Activated T-cell treated with anti-CD3 and anti-CD28 coated beads, Interleukin-2, amount 50 U/mL, for 72 hours (primary cell): ENCODE measurements at regions not wholly inside any gene's neighbourhood (a gene's known extent, or its start where the extent isn't known, plus 50 kb on each side); places are given as distances from the start of the nearest gene placed in this dataset.

Source experiments
- ATAC-seq, 2 donors: fragments of 150-1000 bp; cut with Tn5 transposase; replicated peaks in 1 of 2; 2 replicates each; pipeline ENCODE4 v1.10.0; 2021; ENCODE audit warnings: moderate library complexity in 2 of 2, mild to moderate bottlenecking in 1 of 2
- DNase-seq, 2 donors: peaks; one replicate each; pipeline ENCODE4 v3.0.0; 2021 to 2022; ENCODE audit warnings: mixed read lengths in 1 of 2
- H3K27ac Mint-ChIP-seq: one replicate; pipeline ENCODE4 v1.8.0; 2022; ENCODE audit warnings: mild to moderate bottlenecking, moderate library complexity, mixed read lengths
- H3K27me3 Mint-ChIP-seq: one replicate; pipeline ENCODE4 v1.8.0; 2022; ENCODE audit warnings: low read depth, mixed read lengths
- H3K36me3 Mint-ChIP-seq, 2 donors: one replicate each; pipeline ENCODE4 v1.8.0; 2022; ENCODE audit warnings: mixed read lengths in 2 of 2, mild to moderate bottlenecking in 1 of 2; ENCODE audit not compliant: insufficient read depth in 2 of 2
- H3K4me1 Mint-ChIP-seq: one replicate; pipeline ENCODE4 v1.8.0; 2022; ENCODE audit warnings: low read depth, mixed read lengths
- H3K4me3 Mint-ChIP-seq, 2 donors: one replicate each; pipeline ENCODE4 v1.8.0; 2022; ENCODE audit warnings: mild to moderate bottlenecking in 2 of 2, mixed read lengths in 2 of 2, moderate library complexity in 2 of 2
- H3K9me3 Mint-ChIP-seq, 2 donors: one replicate each; pipeline ENCODE4 v1.8.0; 2022; ENCODE audit warnings: mixed read lengths in 2 of 2

DNA sequence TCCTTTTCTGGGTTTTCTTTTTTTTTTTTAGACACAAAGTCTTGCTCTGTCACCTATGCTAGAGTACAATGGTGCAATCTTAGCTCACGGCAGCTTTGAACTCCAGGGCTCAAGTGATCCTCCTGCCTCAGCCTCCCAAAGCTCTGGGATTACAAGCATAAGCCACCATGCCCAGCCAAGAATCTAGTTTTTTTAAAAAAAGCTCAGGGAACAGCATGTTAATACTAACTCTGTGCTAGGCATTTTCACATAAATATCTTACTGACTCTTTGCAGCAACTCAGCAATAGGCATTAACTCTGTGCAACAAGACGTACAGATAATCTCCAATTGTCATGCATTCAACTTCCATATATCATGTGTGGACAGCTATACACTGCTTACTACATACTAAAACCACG lies 97.4 kb downstream of the LLPH start:
- Mint-ChIP-seq H3K27ac (no peak overlapping the region), H3K36me3 (no peaks in the 10 kb centered on the region), H3K27me3 (peaks cover 36% of the 10 kb centered on the region), H3K9me3 (no peaks in the 10 kb centered on the region), H3K4me3 (no peak overlapping the region), H3K4me1 (no peaks in the 10 kb centered on the region)
- no peak for ATAC-seq
- no peak for DNase-seq

DNA sequence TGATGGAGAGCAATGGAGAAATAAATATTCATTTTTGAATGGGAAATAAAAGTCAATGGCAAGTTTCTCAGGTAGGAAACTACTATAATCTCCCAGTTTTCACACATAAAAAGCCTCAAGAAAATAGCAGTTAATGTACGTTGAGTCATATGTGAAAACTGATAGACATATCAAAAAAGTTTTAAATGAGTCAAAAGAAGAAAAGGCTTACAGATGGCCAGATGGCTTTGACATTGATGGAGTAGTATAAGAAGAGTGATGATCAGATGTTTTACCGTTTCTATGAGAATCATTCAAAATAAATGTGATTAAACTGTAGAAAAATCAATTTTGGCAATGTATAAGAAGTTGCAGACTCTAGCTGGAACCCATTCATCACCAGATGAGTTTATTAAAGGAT lies 97.8 kb downstream of the LLPH start:
- Mint-ChIP-seq H3K27ac (no peak overlapping the region), H3K4me3 (no peak overlapping the region), H3K27me3 (peaks cover 36% of the 10 kb centered on the region), H3K4me1 (no peaks in the 10 kb centered on the region), H3K9me3 (no peaks in the 10 kb centered on the region), H3K36me3 (no peaks in the 10 kb centered on the region)
- DNase-seq (no peak), ATAC-seq (no peak)

DNA sequence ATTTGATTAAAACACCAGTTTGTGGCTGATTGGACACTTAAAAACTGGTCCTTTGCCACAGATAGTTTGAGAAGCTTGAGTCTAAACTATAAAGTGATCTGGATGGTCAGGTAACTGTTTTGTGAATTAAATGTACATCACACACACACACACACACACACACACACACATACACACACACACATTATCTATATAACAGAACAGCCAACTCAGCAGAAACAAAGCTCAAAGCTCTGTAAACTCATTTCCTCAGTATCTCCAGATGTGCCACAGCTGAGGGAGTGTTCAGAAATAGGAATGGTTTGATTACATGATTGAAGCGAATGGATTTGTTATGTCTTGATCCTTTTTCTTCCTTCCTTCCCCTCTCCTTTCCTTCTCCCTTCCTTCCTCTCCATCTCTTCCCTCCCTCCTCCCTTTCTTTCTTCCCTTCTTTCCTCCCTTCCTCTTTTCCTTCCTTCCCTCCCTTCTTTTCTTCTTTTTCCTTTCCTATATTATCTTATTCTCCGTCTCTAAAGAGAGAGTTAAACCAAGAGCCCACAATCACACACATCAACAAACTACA lies 100.3 kb downstream of the LLPH start:
- no peak for ATAC-seq
- no peak for DNase-seq
- no peak overlapping the region for H3K27ac Mint-ChIP-seq
- no peaks in the 10 kb centered on the region for H3K4me1 Mint-ChIP-seq
- peaks cover 50% of the 10 kb centered on the region for H3K27me3 Mint-ChIP-seq
- H3K4me3 Mint-ChIP-seq = no peak overlapping the region
- no peaks in the 10 kb centered on the region for H3K9me3 Mint-ChIP-seq
- H3K36me3 Mint-ChIP-seq = no peaks in the 10 kb centered on the region

DNA sequence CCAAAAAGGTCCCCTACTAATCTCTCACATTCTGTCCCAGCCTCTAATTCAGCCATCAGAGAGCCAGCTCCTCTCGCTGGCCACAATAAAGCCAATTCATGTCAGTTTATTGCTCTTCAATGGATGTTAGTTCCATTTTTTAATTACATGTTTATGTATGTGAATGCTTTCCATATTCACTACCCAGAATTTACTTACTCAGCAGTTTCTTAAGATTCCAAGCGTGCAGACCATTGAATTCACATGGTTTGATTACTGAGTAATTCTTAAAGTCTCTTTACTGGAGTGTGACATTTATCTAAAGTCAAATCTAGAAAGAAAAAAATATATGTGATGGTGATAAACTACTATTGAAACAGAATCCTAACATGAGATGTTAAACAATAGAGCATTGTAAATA lies 102.2 kb downstream of the LLPH start:
- Mint-ChIP-seq H3K36me3 (no peaks in the 10 kb centered on the region), H3K27me3 (peaks cover 56% of the 10 kb centered on the region), H3K4me1 (no peaks in the 10 kb centered on the region), H3K4me3 (no peak overlapping the region), H3K9me3 (no peaks in the 10 kb centered on the region), H3K27ac (no peak overlapping the region)
- DNase-seq (no peak), ATAC-seq (no peak)

DNA sequence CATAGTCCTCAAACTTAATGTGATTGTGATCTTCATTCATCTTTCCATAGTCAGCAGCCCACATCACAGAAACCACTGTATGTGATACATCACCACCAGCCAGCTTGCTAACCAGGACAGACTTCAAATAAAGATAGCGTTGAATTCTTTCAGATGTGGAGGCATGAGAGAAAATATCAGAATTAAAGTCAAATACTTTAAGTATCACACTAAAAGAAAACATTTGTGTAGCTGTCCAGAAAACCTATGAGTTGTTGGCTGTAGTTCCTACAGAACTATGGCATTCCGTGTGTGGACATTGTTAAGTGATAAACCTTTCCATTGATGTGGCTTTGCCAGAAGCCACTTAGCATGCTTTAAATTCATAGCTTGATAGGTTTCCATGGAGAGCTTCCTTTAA lies 105.1 kb downstream of the LLPH start:
- no peak for ATAC-seq
- no peaks in the 10 kb centered on the region for H3K36me3 Mint-ChIP-seq
- H3K9me3 Mint-ChIP-seq = no peaks in the 10 kb centered on the region

DNA sequence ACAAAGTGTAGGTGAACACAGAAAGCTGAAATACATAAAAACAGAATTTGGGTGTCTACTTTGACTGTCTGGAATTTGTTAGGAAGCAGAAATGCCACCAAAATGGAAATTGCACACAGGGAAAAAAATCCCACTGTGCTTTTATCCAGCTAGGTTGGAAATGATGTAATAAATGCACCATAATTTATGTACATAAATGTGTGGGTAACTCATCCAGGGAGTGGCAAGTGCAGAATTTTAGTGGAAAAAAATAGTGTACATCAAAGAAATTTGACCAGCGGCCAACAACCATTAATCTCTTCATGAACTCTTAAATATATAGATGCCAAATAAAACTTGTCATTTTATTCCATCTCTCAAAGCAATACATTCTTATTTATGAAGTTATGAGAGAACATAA lies 105.6 kb downstream of the LLPH start:
- ATAC-seq (no peak), DNase-seq (no peak)
- Mint-ChIP-seq H3K36me3 (no peaks in the 10 kb centered on the region), H3K4me3 (no peak overlapping the region), H3K9me3 (no peaks in the 10 kb centered on the region), H3K4me1 (no peaks in the 10 kb centered on the region), H3K27ac (no peak overlapping the region), H3K27me3 (peaks cover 42% of the 10 kb centered on the region)

More for the DNA sequence above, 105.1 kb downstream of the LLPH start:
- Mint-ChIP-seq H3K27me3 (peaks cover 45% of the 10 kb centered on the region), H3K4me3 (no peak overlapping the region), H3K4me1 (no peaks in the 10 kb centered on the region), H3K27ac (no peak overlapping the region)
- no peak for DNase-seq

DNA sequence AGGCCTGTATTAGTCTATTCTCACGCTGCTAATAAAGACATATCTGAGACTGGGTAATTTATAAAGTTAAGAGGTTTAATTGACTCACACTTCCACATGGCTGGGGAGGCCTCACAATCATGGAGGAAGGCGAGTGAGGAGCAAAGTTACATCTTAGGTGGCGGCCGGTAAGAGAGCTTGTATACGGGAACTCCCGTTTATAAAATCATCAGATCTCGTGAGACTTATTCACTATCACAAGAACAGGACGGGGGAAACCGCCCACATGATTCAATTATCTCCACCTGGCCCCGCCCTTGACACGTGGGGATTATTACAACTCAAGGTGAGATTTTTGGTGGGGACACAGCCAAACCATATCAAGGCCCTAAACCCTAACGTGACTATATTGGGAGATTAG lies 110.1 kb downstream of the LLPH start:
- no peak overlapping the region for H3K4me3 Mint-ChIP-seq
- H3K9me3 Mint-ChIP-seq = no peaks in the 10 kb centered on the region
- peaks cover 38% of the 10 kb centered on the region for H3K27me3 Mint-ChIP-seq
- no peaks in the 10 kb centered on the region for H3K4me1 Mint-ChIP-seq
- ATAC-seq = no peak
- H3K36me3 Mint-ChIP-seq = no peaks in the 10 kb centered on the region
- H3K27ac Mint-ChIP-seq = no peak overlapping the region
- no peak for DNase-seq

DNA sequence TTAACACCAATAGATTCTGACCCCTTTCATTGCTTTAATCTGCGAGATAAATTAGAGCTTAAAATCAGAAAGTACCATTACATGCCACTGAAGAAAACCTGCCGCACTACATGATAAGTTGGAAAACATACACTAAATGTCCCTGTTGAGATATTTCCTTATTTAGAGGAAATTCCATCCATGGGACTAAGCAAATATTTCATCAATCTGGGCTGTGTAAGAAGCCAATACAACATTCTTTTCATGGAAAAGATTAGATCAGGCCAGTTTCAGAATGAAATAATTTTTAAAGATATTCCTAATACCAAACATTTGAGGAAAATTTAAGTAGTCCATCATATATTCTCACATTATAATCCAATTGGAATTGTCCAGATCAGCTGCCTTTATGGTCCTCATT lies 112.8 kb downstream of the LLPH start:
- H3K4me3 Mint-ChIP-seq = no peak overlapping the region
- H3K27ac Mint-ChIP-seq = no peak overlapping the region
- ATAC-seq (no peak), DNase-seq (no peak)
- H3K27me3 Mint-ChIP-seq = peaks cover 26% of the 10 kb centered on the region
- H3K36me3 Mint-ChIP-seq = no peaks in the 10 kb centered on the region
- no peaks in the 10 kb centered on the region for H3K9me3 Mint-ChIP-seq
- no peaks in the 10 kb centered on the region for H3K4me1 Mint-ChIP-seq
